Head of caudate nucleus (tissue), 42 donors: ENCODE measurements at regions not wholly inside any gene's neighbourhood (a gene's known extent, or its start where the extent isn't known, plus 50 kb on each side); places are given as distances from the start of the nearest gene placed in this dataset.
"Not testable (repeated sequence)": the region's sequence is repeated elsewhere in the genome, so short reads cannot be mapped to it uniquely, and the experiment has no call there.

Source experiments
- DNase-seq, 42 donors: peaks; one replicate each; pipeline versions ENCODE4 v3.0.0 to v3.0.0-alpha.2; 2020 to 2021; ENCODE audit warnings: mixed read lengths in 7 of 42
- intact Hi-C: fragments of 100-400 bp; cut with DNase I; formaldehyde crosslinking; loops from one replicate; pipeline ENCODE4 v1.15.0; 2022

DNA sequence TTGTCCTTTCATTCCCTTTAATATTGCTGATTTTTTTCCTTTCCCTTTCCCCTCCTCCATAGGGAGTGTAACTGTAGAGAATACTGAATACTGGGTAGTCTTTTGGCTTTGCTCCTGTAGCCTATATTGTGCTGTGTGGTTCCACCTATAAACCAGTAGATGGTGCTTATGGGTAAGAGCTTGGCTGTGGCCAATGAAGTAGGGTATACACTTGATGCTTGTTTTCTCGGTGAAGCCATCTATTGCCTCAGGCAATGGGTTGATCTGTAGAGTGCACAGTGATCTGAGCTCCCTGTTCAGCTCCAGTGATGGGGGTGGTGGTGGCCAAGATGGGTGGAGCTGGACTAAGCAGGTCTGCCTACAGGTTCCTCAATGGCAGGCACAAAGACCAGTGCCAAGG, 203.3 kb upstream of the IMPG1 start:
- intact Hi-C loops: no loop called here
- no peak for DNase-seq

DNA sequence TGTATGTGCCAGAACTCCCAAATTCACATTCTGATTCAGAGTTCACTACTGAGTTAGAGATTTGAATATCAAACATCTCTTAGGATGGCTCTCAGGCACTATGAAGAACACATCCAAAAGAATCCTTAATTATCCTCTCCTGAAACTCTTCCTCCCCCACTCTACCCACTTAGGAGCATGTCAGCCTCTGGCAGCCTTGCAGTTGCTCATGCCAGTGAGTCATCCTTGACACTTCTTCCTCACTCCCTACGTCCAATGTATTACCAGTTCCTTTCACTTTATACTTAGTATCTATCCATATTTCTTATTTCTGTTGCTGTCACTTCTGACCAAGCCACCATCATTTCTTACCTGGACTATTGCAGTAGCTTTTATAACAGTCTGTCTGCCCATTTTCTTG, 192.0 kb upstream of the IMPG1 start:
- intact Hi-C loops: no loop called here

DNA sequence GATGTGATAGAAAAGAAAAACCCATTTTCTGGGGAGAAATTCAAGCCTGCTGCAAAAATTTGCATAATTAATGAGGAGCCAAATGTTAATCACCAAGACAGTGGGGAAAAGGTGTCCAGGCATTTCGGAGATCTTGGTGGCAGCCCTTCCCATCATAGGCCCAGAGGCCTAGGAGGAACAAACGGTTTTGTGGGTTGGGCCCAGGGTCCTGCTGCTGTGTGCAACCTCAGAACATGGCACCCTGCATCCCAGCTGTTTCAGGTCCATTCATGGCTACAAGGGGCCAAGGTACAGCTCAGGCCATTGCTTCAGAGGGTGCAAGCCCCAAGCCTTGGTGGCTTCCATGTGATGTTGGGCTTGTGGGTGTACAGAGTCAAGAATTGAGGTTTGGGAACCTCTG, 189.8 kb upstream of the IMPG1 start:
- intact Hi-C loops: no loop called here
- no peak for DNase-seq

More for the DNA sequence above, 192.0 kb upstream of the IMPG1 start:
- peak in 34 of 42 donors; percentile 2 to 80 (median 32) for DNase-seq

DNA sequence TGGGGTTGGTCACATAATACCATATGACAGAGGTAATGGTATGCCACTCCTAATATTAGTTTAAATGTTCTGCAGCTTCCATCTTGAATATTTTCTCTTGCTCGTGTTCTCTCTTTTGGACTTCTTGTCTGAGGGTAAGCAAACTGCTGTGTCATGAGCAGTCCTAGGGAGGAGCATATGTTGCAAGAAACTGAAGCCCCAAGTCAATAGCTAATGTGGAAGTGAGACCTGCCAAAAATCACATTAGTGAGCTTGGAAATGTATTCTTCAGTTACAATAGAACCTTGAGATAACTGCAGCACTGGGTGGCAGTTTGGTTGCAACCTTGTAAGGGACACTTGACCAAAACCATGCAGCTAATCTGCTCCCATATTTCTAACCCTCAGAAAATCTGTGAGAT, 178.2 kb upstream of the IMPG1 start:
- intact Hi-C loops: no loop called here
- DNase-seq: no peak

DNA sequence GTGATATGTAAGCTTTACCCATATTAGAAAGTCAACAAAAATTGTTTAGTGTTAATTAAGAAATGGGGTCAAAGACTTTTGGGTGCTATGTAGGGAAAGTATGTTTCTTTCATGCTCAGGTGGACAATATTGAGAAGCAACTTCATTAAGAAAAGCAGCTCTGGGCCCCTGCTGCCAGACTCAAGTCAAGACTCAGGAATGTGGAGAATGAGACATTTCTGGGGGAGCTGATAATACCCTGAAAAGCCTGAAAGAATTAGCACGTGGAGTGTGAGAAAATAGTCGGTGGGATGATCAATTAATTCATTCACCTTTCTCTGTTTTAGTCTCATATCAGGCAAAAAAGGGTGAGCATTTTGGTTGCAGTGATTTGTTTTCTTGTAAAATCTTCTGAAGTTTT, 175.1 kb upstream of the IMPG1 start:
- intact Hi-C loops: no loop called here
- no peak for DNase-seq

DNA sequence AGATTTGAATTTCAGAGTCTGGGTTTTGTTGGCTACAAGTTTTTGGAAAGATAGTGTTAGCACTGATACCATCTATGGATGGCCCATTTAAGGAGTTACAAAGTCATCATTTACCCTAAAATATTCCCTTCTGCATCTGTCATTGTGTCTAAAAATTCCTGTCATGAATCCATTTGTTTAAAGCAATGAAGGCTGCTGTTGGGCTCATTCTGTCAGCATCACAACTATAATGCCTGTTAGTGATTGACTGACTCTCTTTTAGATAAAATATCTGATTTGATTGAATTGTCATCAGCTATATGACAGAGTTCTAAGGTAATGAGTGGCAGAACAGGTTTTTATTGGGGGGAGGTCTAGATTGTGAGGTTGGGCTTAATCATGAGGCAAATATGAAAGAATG, 167.6 kb upstream of the IMPG1 start:
- intact Hi-C loops: no loop called here
- no peak for DNase-seq

DNA sequence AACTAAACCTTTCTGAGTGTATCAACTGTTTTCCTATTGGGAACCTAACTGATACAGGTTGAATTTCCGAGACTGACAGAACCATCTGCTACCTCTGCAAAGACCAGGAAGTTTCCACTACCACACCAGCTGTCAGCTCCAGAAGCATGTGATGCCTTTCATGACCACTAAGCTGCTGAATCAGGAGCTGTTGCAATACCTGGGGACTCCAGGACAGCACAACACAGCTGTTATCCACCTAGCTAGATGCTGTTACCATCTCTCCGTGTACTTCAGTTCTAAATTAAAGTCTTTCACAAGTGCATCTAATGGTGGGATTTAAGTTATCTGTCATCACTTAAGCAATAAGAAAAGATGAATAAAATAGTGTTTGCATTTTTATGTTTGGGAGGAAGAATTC, 158.2 kb upstream of the IMPG1 start:
- intact Hi-C loops: no loop called here
- no peak for DNase-seq

DNA sequence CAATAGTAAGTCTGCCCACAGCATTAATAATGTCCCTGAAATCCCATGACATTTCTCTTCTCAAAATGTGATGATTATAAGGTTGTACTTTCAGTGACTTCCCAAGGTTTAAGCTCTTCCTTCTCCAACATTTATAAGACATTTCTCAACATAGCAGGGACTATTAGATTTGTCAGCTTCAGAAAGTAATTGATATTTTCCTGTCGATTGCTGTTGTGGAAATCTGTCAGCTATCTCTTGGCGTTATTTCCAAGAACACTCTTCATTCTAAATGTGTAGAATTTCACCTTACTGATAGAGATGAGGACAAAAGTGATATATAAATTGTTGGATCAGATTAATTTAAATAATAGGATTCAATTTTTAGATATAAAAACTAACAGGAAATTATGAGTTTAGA, 149.7 kb upstream of the IMPG1 start:
- intact Hi-C loops: no loop called here
- no peak for DNase-seq

DNA sequence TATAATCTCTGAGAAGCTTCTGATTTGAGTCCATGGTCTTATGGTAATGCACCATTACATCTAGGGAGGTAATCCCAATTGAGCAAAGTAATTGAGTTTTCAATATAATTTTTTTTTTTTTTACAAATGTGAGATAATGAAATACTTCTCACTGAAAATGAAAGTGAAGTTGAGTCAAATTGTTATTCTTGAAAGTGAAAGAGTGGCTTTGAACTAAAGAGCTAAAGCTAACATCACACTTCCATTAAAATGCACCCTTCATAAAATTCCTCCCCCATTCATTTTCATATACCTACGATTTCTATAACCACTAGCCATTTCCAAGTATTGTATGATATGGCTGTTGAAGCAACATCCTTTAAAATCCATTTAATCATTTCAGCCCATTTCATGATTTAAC, 149.1 kb upstream of the IMPG1 start:
- intact Hi-C loops: no loop called here
- no peak for DNase-seq

DNA sequence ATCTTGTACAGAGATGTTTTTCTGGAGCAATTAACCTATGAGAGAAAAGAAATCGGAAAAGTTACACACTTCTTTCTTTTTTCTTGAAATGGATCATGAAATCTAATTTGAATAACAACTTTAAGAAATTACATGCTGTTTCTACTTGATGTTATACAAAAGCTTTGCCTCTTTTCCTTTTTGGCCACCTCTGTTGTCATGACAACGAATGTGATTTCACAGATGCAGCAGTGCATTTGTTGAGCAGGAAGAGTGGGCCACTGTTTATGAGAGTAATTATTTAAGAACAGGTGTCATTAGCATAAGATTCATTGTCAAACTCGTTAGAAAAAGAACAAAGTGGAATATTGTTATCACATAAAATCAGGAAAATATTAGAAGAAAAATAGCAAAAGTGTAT, 148.3 kb upstream of the IMPG1 start:
- intact Hi-C loops: no loop called here
- DNase-seq: peak in 7 of 42 donors; percentile 4 to 35 (median 10)

DNA sequence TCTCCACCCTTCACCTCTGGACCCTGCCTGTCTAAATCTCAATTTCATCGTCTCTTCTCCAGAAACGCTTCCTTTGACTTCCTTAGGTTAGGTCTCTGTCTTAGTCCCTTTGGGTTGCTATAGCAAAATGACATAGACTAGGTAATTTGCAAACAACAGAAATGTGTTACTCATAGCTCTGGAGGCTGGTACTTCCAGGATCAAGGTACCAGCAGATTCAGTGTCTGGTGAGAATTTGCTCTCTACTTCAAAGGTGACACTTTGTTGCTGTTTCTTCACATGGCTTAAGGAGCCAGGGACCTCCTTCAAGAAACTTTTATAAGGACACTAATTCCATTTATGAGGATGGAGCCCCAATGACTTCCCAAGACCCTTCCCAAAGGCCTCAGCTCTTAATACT, 145.1 kb upstream of the IMPG1 start:
- no peak for DNase-seq
- intact Hi-C loops: no loop called here

DNA sequence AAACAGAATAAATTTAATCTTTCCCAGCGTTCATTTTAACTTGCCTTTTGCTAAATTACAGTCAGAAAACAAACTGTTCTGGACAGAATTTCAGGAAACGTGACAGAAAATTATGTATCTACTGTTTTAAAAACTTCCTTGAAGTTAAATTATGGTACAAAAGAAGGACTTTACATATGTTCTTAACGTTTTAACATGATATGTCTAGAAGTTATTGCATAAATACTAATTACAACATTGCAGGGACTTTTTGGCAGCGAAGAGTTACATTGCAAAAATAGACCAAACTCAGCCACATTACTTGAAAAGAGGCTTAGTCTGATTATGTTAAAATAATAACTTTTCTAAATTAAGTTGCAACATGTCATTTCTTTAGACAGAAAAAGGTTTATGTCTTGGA, 142.1 kb upstream of the IMPG1 start:
- intact Hi-C loops: no loop called here
- DNase-seq: no peak

DNA sequence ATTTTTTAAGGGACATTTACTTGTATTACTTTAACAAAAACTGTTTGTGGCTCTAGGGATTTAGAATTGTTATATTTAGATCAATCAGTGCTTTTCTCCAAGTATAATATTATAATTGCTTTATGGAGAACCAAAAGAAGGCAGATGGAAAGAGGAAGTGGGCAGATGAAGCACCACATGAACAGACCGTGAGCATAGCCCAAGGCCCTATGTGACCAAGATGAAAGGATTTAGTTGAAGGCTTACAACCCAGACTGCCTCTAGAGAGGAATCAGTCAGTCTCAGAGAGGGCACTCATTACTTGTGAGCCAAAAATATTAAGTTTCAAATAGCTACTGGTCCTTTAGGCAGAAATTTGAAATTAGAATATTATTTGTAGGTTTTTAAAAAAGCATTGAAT, 102.3 kb upstream of the IMPG1 start:
- DNase-seq: no peak
- intact Hi-C loops: no loop called here

DNA sequence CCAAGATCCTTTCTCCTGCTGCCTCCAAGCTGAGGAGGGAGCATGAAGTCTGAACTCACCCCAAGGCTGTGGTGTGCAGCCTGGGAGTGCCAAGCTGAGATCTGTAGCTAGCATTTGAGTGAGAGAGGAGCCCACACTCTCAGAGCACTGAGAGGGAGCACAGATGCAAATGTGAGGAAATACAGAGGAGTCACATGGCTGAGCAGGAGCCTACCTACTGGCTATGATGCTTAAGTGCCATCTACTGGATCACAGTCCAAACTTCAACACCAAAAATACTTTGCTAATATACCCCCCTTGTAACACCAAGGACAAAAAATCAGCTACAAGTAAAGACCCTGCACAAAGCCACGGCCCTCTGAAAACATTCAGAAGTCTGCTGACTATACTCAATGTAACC, 94.4 kb upstream of the IMPG1 start:
- DNase-seq: no peak
- intact Hi-C loops: no loop called here

DNA sequence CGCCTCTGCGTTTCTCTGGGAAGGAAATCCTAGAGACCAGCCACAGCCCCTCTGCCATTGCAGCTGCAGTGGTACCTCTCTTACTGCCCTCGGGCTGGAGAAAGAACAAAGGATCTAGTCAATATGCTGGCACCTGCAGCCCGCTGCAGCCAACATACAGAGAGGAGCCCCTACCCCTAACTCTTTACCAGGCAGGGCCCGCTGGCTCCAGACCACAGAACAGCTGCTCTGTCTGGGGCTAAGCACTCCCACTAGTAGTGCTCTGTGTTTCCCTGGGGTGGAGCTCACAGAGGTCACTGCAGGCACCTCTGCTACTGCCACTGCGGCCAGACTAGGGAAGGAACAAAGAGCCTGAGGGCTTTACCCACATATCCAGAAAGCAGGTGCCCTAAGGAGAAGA, 93.8 kb upstream of the IMPG1 start:
- intact Hi-C loops: no loop called here
- no peak for DNase-seq

DNA sequence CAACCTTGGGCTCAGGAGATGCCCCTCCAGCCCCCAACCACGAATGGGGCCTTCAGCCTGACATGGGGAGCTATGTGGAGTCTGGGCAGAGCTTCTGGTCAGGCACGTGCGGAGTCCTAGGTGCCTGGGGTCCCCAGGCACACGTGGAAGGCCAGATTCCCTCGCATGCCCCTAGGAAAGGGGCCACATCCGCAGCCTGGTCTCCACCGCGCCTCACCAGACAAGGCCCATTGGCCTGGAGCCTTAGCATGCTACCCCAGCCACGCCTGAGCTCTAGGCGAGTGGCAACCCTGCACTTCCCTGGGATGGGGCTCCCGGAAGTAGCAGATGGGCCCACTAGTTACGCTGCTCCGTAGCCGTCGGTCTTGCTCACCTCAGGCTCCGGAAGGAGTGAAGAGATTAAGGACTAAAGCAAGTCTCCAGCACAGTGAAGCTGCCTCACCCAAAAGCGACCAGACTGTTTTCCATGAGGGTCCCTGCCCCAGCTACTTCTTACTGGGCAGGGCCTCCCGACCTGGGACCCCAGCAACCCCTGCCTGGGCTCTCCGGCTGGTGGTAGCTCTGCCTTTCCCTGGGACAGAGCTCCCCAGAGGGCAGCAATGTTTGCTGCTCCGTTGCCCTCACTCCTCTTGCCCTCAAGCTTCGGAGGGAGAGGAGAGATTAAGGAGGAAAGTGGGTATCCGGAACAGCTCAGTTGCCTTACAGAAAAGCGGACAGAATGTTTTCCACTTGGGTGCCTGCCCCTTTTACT, 93.2 kb upstream of the IMPG1 start:
- intact Hi-C loops: no loop called here
- no peak for DNase-seq

DNA sequence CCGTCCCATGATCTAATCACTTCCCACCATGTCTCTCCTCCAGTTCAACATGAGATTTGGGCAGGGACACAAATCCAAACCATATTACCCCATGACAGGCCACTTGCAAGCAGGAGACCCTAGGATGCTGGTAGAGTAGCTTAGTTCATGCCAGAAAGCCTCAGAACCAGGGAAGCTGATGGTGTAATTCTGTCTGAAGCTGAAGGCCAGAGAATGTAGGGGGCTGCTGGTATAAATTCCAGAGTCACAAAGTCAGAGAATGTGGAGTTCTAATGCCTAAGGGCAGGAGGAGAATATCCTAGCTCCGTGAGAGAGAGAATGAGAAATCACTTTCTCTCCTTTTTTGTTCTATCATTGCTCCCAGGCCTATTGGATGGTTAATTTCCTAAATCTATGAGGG, 90.3 kb upstream of the IMPG1 start:
- intact Hi-C loops: no loop called here
- no peak for DNase-seq

DNA sequence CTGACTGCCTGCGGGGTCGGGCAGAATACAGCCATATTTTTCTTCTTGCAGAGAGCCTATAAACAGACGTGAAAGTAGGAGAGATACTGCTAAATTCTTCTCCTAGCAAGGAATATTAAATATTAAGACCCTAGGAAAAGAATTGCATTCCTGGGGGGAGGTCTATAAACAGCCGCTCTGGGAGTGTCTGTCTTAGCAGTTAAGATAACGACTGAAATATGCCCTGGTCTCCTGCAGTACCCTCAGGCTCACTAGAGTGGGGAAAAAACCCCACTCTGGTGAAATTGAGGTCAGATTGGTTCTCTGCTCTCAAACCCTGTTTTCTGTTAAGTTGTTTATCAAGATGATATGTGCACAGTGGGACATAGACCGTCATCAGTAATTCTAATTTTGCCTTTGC, 85.3 kb upstream of the IMPG1 start:
- DNase-seq, intact Hi-C loops: not testable (repeated sequence)

DNA sequence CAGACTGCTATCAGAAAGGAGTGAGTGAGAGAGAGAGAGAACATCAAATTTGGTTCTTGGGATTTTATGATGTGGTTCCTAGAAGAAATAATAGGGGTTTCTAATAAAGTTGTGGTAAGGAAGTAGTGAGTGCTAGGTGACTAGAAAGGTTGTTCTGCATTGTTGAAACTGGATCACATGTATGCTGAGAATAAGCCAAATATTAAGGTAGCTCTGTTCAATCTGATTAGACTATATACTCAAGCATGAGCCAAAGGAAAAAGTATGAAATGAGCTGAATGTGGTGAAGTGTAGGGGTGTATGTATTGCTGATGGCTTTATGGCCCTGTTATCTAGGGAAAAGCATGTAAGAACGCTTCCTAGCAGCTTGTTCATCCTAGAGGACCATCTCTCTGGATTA, 63.0 kb upstream of the IMPG1 start:
- intact Hi-C loops: no loop called here
- no peak for DNase-seq

DNA sequence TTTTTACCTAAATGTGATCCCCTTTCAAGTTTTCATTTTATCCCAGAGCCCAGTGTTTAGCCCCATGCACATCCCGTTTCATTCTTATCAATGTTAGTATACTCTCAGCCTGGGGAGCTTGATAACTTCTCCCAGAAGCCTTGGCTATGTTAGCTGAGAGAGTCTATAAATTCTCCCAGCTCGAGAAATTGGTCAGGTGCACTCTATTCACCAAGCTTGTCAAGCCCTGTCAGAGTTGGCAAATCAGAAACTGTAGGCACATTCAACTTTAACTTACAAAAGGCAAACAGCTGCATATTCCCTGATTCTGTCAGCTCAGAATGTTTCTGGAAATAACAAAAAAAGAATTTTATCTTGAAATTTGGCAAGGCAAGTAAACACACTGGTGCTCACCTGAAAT, 62.2 kb upstream of the IMPG1 start:
- intact Hi-C loops: no loop called here
- DNase-seq: no peak

DNA sequence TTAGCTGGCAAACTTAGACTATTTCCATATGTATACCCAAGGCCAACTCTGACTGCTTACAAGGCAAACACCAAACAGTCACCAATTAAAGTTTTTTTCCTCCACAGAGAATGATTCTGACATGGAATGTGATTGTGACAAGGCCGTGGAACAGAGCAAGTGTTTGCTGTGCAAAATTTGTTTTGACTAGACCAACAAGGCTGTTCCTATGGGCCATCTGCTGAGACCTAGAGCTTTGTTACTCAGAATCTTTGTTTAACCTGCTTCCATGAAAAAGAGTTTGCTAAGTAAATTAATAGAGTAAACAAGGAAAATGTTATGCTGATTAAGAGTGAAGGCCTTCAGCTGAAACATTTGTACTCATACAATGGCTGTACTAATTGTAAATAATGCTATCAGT, 51.6 kb upstream of the IMPG1 start:
- DNase-seq: no peak
- intact Hi-C loops: no loop called here
